OCI-LY1 (cell line): ENCODE measurements at regions not wholly inside any gene's neighbourhood (a gene's known extent, or its start where the extent isn't known, plus 50 kb on each side); places are given as distances from the start of the nearest gene placed in this dataset.

Experiments
- H2AFZ ChIP-seq: fragments of 200-600 bp; sonication (generic), shearing (Covaris generic); 2 replicates; pipeline ENCODE4 v1.6.0; 2014; ENCODE audit warnings: antibody characterized with exemption, mild to moderate bottlenecking, low read length
- H3F3A ChIP-seq: fragments of 200-600 bp; sonication (generic), shearing (Covaris generic); 2 replicates; pipeline ENCODE4 v1.6.0; 2014; ENCODE audit warnings: mild to moderate bottlenecking, antibody characterized with exemption, low read length, moderate library complexity; ENCODE audit not compliant: insufficient read depth
- H3K27ac ChIP-seq: fragments of 200-600 bp; sonication (generic); 2 replicates; pipeline ENCODE4 v1.5.1; 2014; ENCODE audit warnings: low read length, mixed run types, mild to moderate bottlenecking, low read depth; ENCODE audit not compliant: poor library complexity, severe bottlenecking
- H3K27me3 ChIP-seq: fragments of 200-600 bp; sonication (generic); 2 replicates; pipeline ENCODE4 v1.6.0; 2014; ENCODE audit warnings: antibody characterized with exemption, mild to moderate bottlenecking, low read length, moderate library complexity; ENCODE audit not compliant: insufficient read depth
- H3K36me3 ChIP-seq: fragments of 200-600 bp; sonication (generic); 2 replicates; pipeline ENCODE4 v1.6.1; 2014; ENCODE audit warnings: mild to moderate bottlenecking, antibody characterized with exemption, low read length, moderate library complexity, mixed read lengths; ENCODE audit not compliant: insufficient read depth
- H3K4me1 ChIP-seq: fragments of 200-600 bp; sonication (generic); 2 replicates; pipeline ENCODE4 v1.5.1; 2014; ENCODE audit warnings: mild to moderate bottlenecking, low read length, moderate library complexity; ENCODE audit not compliant: insufficient read depth, severe bottlenecking
- H3K4me2 ChIP-seq: fragments of 200-600 bp; sonication (generic), shearing (Covaris generic); 2 replicates; pipeline ENCODE4 v1.6.1; 2014; ENCODE audit warnings: low read length
- H3K4me3 ChIP-seq: fragments of 200-600 bp; sonication (generic); 2 replicates; pipeline ENCODE4 v1.5.1; 2014; ENCODE audit warnings: low read length, low read depth, mild to moderate bottlenecking, mixed read lengths; ENCODE audit not compliant: poor library complexity, severe bottlenecking
- H3K79me2 ChIP-seq: fragments of 200-600 bp; shearing (Covaris generic); 2 replicates; pipeline ENCODE4 v1.6.1; 2016; ENCODE audit warnings: mixed run types, low read length, mixed read lengths; ENCODE audit not compliant: insufficient read depth
- H3K9ac ChIP-seq: fragments of 200-600 bp; sonication (generic), shearing (Covaris generic); 2 replicates; pipeline ENCODE4 v1.6.1; 2014; ENCODE audit warnings: mild to moderate bottlenecking, low read length, mixed read lengths
- H3K9me2 ChIP-seq: fragments of 200-600 bp; sonication (generic), shearing (Covaris generic); 2 replicates; pipeline ENCODE4 v1.6.1; 2014; ENCODE audit warnings: low read depth, mild to moderate bottlenecking, low read length, mixed read lengths
- H3K9me3 ChIP-seq: fragments of 200-600 bp; shearing (Covaris generic); 2 replicates; pipeline ENCODE4 v1.6.1; 2014; ENCODE audit warnings: low read length, mixed read lengths
- H4K20me1 ChIP-seq: fragments of 200-600 bp; sonication (generic), shearing (Covaris generic); 2 replicates; pipeline ENCODE4 v1.6.0; 2016; ENCODE audit warnings: mild to moderate bottlenecking, low read length; ENCODE audit not compliant: insufficient read depth
- CTCF ChIP-seq: fragments of 200-600 bp; sonication (generic), shearing (Covaris generic); IDR thresholded peaks from 2 replicates; pipeline ENCODE4 v1.5.1; 2017; ENCODE audit warnings: mild to moderate bottlenecking, antibody characterized with exemption, low read length, moderate library complexity, mixed read lengths
- EZH2 ChIP-seq: fragments of 200-600 bp; sonication (generic), shearing (Covaris generic); IDR thresholded peaks from 2 replicates; pipeline ENCODE4 v1.8.0; 2017; ENCODE audit warnings: borderline replicate concordance, mixed run types, mild to moderate bottlenecking, antibody characterized with exemption, low read length, moderate library complexity, mixed read lengths

GRCh38 chr2:21289551-21289950, 165.8 kb downstream of the TDRD15 start:
- Histone ChIP-seq H3K36me3 (no peaks in the 10 kb centered on the region), H3K4me3 (no peak overlapping the region), H3F3A (no peaks in the 10 kb centered on the region), H3K79me2 (no peaks in the 10 kb centered on the region), H2AFZ (no peak overlapping the region), H3K4me2 (no peak overlapping the region), H3K4me1 (no peaks in the 10 kb centered on the region), H3K27me3 (peaks cover 5% of the 10 kb centered on the region), H3K9me2 (no peaks in the 10 kb centered on the region), H4K20me1 (no peaks in the 10 kb centered on the region), H3K27ac (no peak overlapping the region), H3K9me3 (no peaks in the 10 kb centered on the region), H3K9ac (no peak overlapping the region)
- TF ChIP-seq EZH2, result no peak
- no peak for TF ChIP-seq CTCF

- Histone ChIP-seq H3K36me3 (no peaks in the 10 kb centered on the region), H3K27me3 (peaks cover 5% of the 10 kb centered on the region), H4K20me1 (no peaks in the 10 kb centered on the region), H3F3A (no peaks in the 10 kb centered on the region), H3K79me2 (no peaks in the 10 kb centered on the region), H3K9ac (no peak overlapping the region), H3K27ac (no peak overlapping the region), H3K4me3 (no peak overlapping the region), H3K9me3 (no peaks in the 10 kb centered on the region), H3K4me2 (no peak overlapping the region), H2AFZ (no peak overlapping the region), H3K4me1 (no peaks in the 10 kb centered on the region), H3K9me2 (no peaks in the 10 kb centered on the region)
- TF ChIP-seq CTCF, result no peak
These were observed 166.2 kb downstream of the TDRD15 start for GRCh38 chr2:21289989-21290388.

- no peaks in the 10 kb centered on the region for H3K9me2 ChIP-seq
- no peak overlapping the region for H2AFZ ChIP-seq
- no peak overlapping the region for H3K27ac ChIP-seq
- no peak overlapping the region for H3K9ac ChIP-seq
- no peak overlapping the region for H3K4me2 ChIP-seq
- H4K20me1 ChIP-seq, result no peaks in the 10 kb centered on the region
- H3K4me3 ChIP-seq, result no peak overlapping the region
- H3K4me1 ChIP-seq, result no peaks in the 10 kb centered on the region
- no peaks in the 10 kb centered on the region for H3F3A ChIP-seq
- H3K9me3 ChIP-seq, result no peaks in the 10 kb centered on the region
- no peaks in the 10 kb centered on the region for H3K79me2 ChIP-seq
- H3K36me3 ChIP-seq, result no peaks in the 10 kb centered on the region
- H3K27me3 ChIP-seq, result peaks cover 5% of the 10 kb centered on the region
- TF ChIP-seq CTCF (no peak), EZH2 (no peak)
These were observed 167.7 kb downstream of the TDRD15 start for GRCh38 chr2:21291426-21291825.
